ENCODE measurements at regions not wholly inside any gene's neighbourhood (a gene's known extent, or its start where the extent isn't known, plus 50 kb on each side); places are given as distances from the start of the nearest gene placed in this dataset.

DNA sequence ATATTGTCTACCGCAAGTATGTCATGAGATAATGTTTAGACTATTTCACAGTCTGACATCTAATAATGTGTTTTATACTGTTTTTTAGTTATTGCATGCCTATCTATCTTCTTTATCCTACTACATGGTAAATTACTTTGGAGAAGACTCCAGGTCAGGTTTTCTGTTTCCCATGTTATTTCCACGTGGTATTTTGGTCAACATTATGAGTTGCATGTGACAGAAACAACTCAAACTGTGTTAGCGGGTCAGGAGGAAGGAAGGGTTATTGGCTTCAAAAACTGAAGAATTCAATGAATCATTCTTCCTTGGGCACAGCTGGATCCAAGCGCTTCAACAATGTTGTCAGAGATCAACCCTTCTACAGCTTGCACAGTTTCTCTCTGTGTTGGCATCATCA, 252.1 kb upstream of the CCNG1 start:
- TF ChIP-seq SIN3A (IDR thresholded peaks at IDR 0.05; ENCODE audit: borderline replicate concordance, insufficient read depth, low read length) (no peak), TAF1 (IDR thresholded peaks at IDR 0.05; ENCODE audit: borderline replicate concordance, insufficient read depth, low read length) (no peak), REST (IDR thresholded peaks at IDR 0.05; ENCODE audit: insufficient read depth in 1 of 2, low read depth in 2 of 2, low read length in 2 of 2) (no peak), POLR2AphosphoS5 (IDR thresholded peaks at IDR 0.05; ENCODE audit: low read depth, low read length) (no peak), FOXP2 (optimal IDR thresholded peaks at IDR 0.05; ENCODE audit: borderline replicate concordance, extremely low read depth, extremely low read length, insufficient read depth) (no peak)

- no peak for TF ChIP-seq REST (IDR thresholded peaks at IDR 0.05; ENCODE audit: insufficient read depth in 1 of 2, low read depth in 2 of 2, low read length in 2 of 2)
- no peak for TF ChIP-seq POLR2AphosphoS5 (IDR thresholded peaks at IDR 0.05; ENCODE audit: low read depth, low read length)
- no peak for TF ChIP-seq FOXP2 (optimal IDR thresholded peaks at IDR 0.05; ENCODE audit: borderline replicate concordance, extremely low read depth, extremely low read length, insufficient read depth)
- no peak for TF ChIP-seq SIN3A (IDR thresholded peaks at IDR 0.05; ENCODE audit: borderline replicate concordance, insufficient read depth, low read length)
- no peak for TF ChIP-seq TAF1 (IDR thresholded peaks at IDR 0.05; ENCODE audit: borderline replicate concordance, insufficient read depth, low read length)
Observed at GRCh38 chr5:163189023-163189553, 248.3 kb upstream of the CCNG1 start.

DNA sequence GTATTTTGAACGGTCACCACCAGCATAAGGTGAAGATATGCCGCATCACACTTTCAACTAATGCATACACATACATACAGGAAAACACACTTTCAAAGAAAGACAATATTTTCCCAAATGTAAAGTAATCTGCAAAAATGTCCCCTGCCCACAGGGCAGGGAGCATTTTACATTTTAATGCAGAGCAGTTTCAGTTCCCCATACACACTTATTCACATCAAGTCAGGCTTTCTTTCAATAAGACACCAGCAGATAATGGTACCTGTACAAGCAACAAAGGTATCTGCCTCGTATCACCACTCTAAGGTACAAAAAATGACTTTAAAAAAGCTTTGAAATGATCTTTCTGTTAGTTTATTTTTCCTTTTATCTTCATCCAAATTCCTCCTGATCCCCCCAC, 247.1 kb upstream of the CCNG1 start:
- TF ChIP-seq POLR2AphosphoS5 (IDR thresholded peaks at IDR 0.05; ENCODE audit: low read depth, low read length) (no peak), SIN3A (IDR thresholded peaks at IDR 0.05; ENCODE audit: borderline replicate concordance, insufficient read depth, low read length) (no peak), REST (IDR thresholded peaks at IDR 0.05; ENCODE audit: insufficient read depth in 1 of 2, low read depth in 2 of 2, low read length in 2 of 2) (no peak), TAF1 (IDR thresholded peaks at IDR 0.05; ENCODE audit: borderline replicate concordance, insufficient read depth, low read length) (no peak), FOXP2 (optimal IDR thresholded peaks at IDR 0.05; ENCODE audit: borderline replicate concordance, extremely low read depth, extremely low read length, insufficient read depth) (no peak)

- TF ChIP-seq TAF1 (IDR thresholded peaks at IDR 0.05; ENCODE audit: borderline replicate concordance, insufficient read depth, low read length) (no peak), SIN3A (IDR thresholded peaks at IDR 0.05; ENCODE audit: borderline replicate concordance, insufficient read depth, low read length) (no peak), POLR2AphosphoS5 (IDR thresholded peaks at IDR 0.05; ENCODE audit: low read depth, low read length) (no peak), FOXP2 (optimal IDR thresholded peaks at IDR 0.05; ENCODE audit: borderline replicate concordance, extremely low read depth, extremely low read length, insufficient read depth) (no peak), REST (IDR thresholded peaks at IDR 0.05; ENCODE audit: insufficient read depth in 1 of 2, low read depth in 2 of 2, low read length in 2 of 2) (no peak)
Observed at GRCh38 chr5:163190784-163191183, 246.6 kb upstream of the CCNG1 start.

GRCh38 chr5:163193886-163194285, 243.5 kb upstream of the CCNG1 start:
- no peak for TF ChIP-seq POLR2AphosphoS5 (IDR thresholded peaks at IDR 0.05; ENCODE audit: low read depth, low read length)
- TF ChIP-seq REST (IDR thresholded peaks at IDR 0.05; ENCODE audit: insufficient read depth in 1 of 2, low read depth in 2 of 2, low read length in 2 of 2) = no peak
